ENCODE measurements at regions not wholly inside any gene's neighbourhood (a gene's known extent, or its start where the extent isn't known, plus 50 kb on each side); places are given as distances from the start of the nearest gene placed in this dataset.
A peak's percentile ranks its signal among the peaks of the same experiment; 100 is the strongest.

DNA sequence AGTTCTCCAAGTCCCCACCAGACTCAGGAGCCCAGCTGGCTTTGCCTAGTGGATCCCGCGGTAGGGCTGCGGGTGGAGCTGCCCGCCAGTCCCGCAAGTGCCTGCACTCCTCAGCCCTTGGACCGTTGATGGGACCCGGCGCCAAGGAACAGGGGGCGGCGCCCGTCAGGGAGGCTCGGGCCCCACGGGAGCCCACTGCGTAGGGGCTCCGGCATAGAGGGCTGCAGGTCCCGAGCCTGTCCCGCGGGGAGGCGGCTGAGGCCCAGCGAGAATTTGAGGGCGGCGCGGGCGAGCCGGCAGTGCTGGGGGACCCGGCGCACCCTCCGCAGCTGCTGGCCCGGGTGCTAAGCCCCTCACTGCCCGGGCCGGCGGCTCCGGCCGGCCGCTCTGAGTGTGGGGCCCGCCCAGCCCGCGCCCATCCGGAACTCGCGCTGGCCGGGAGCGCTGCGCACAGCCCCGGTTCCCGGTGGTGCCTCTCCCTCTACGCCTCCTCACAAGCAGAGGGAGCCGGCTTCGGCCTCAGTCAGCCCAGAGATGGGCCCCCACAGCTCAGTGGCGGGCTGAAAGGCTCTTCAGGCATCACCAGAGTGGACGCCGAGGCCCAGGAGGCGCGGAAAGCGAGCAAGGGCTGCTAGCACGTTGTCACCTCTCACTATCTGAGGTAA lies 452.4 kb upstream of the LRFN5 start:
- Histone ChIP-seq H3K27ac (ENCODE audit: insufficient read length, low read depth, low read length) (no peak overlapping the region), H3T11ph (ENCODE audit: low read length) (no peak overlapping the region)

More for the DNA sequence above, 452.4 kb upstream of the LRFN5 start:
- Histone ChIP-seq H3K18ac (ENCODE audit: insufficient read length, low read depth, low read length) (no peak overlapping the region), H2AFZ (ENCODE audit: low read length) (no peak overlapping the region), H3K4me1 (ENCODE audit: insufficient read depth, low read length) (no peaks in the 10 kb centered on the region), H4K20me1 (ENCODE audit: control insufficient read depth, insufficient read depth, insufficient read length) (no peaks in the 10 kb centered on the region), H2AK5ac (ENCODE audit: insufficient read length, low read length) (no peak overlapping the region), H2BK5ac (ENCODE audit: insufficient read length, low read length) (no peak overlapping the region), H3K23ac (ENCODE audit: insufficient read length, low read depth, low read length) (no peak overlapping the region), H3K9ac (ENCODE audit: extremely low read depth, insufficient read length, low read length) (no peak overlapping the region), H3K56ac (ENCODE audit: insufficient read length, low read depth, low read length) (no peak overlapping the region), H3K9me3 (ENCODE audit: control insufficient read depth, low read depth, low read length) (no peaks in the 10 kb centered on the region), H4K8ac (replicated peaks; ENCODE audit: insufficient read length, low read depth, low read length) (no peak overlapping the region), H4K5ac (ENCODE audit: insufficient read length, low read depth, low read length) (no peak overlapping the region), H3K79me2 (ENCODE audit: insufficient read depth, low read length) (no peaks in the 10 kb centered on the region), H3K4ac (ENCODE audit: low read depth, low read length) (no peak overlapping the region), H2BK120ac (ENCODE audit: low read depth, low read length, poor library complexity, severe bottlenecking) (no peak overlapping the region), H3K14ac (ENCODE audit: insufficient read depth, low read length) (no peak overlapping the region), H3K23me2 (ENCODE audit: insufficient read length, low read depth, low read length, poor library complexity, severe bottlenecking) (no peaks in the 10 kb centered on the region), H4K91ac (ENCODE audit: insufficient read length, low read depth, low read length) (no peak overlapping the region), H3K79me1 (ENCODE audit: insufficient read depth, low read depth, low read length, poor library complexity, severe bottlenecking) (no peaks in the 10 kb centered on the region), H3K27me3 (ENCODE audit: insufficient read depth, low read length) (no peaks in the 10 kb centered on the region), H3K4me2 (ENCODE audit: insufficient read depth, insufficient read length, low read length) (no peak overlapping the region), H2BK15ac (ENCODE audit: low read depth, low read length) (no peak overlapping the region), H2BK12ac (ENCODE audit: insufficient read length, low read depth, low read length) (no peak overlapping the region), H2BK20ac (ENCODE audit: low read depth, low read length, poor library complexity, severe bottlenecking) (no peak overlapping the region)
- Mint-ChIP-seq H3K9me3 (peaks cover 2% of the 10 kb centered on the region in 2 experiments; a peak in 2 of 5 replicates), H3K36me3 (ENCODE audit: insufficient read depth in 1 of 3, low read depth in 3 of 3) (peaks cover 2 to 6% (median 4%) of the 10 kb centered on the region in 3 experiments; a peak in 4 of 7 replicates), H3K4me3 (no peak overlapping the region), H3K27me3 (ENCODE audit: low read depth) (no peaks in the 10 kb centered on the region), H3K4me1 (no peaks in the 10 kb centered on the region), H3K27ac (no peak overlapping the region)
- no CpG with 5 or more reads among the region's 56 CpGs for WGBS (ENCODE audit: extremely low coverage, insufficient read length, low lambda C conversion rate)
- TF ChIP-seq, protein P1, sequence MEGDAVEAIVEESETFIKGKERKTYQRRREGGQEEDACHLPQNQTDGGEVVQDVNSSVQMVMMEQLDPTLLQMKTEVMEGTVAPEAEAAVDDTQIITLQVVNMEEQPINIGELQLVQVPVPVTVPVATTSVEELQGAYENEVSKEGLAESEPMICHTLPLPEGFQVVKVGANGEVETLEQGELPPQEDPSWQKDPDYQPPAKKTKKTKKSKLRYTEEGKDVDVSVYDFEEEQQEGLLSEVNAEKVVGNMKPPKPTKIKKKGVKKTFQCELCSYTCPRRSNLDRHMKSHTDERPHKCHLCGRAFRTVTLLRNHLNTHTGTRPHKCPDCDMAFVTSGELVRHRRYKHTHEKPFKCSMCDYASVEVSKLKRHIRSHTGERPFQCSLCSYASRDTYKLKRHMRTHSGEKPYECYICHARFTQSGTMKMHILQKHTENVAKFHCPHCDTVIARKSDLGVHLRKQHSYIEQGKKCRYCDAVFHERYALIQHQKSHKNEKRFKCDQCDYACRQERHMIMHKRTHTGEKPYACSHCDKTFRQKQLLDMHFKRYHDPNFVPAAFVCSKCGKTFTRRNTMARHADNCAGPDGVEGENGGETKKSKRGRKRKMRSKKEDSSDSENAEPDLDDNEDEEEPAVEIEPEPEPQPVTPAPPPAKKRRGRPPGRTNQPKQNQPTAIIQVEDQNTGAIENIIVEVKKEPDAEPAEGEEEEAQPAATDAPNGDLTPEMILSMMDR (conservative IDR thresholded peaks at IDR 0.05), result no peak
- DNase-seq, result peak; percentile 31
